Stimulated activated CD4-positive, alpha-beta T cell treated with anti-CD3 and anti-CD28 coated beads, Interleukin-4, amount 100 ng/mL, for 48 hours (primary cell): ENCODE measurements at regions not wholly inside any gene's neighbourhood (a gene's known extent, or its start where the extent isn't known, plus 50 kb on each side); places are given as distances from the start of the nearest gene placed in this dataset.

Source experiments
- DNase-seq, 2 donors: peaks; one replicate each; pipeline ENCODE4 v3.0.0-alpha.2; 2020; ENCODE audit warnings: low read depth in 2 of 2

DNA sequence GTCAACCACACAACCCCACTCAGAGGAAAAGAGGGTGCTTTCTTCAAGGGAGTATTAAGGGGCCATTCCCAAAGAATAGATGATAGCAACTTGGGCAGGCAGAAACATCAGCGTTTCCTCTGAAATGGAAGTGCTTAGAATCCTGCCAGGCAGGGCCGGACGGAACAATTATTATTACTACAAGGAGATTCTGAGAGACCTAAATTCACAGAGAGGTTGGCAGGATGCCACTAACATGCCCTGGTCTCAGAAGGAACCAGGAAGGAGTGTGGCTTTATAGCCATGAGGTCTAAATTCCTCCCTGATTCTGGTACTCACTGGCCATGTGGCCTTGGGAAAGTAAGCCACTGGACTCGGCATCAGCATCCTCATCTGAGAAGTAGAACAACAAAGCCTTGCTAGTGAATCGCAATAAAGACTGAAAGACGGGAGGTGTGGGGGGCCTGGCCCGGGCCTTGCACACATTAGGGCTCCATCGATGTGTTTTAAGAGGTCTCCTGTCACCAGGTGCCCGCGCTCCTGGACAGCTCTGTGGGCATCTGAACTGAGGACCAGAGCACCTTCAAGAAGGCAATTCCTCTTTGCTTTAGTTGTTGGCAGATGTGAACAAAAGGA is 131.5 kb downstream of the OAT start:
- no peak for DNase-seq

DNA sequence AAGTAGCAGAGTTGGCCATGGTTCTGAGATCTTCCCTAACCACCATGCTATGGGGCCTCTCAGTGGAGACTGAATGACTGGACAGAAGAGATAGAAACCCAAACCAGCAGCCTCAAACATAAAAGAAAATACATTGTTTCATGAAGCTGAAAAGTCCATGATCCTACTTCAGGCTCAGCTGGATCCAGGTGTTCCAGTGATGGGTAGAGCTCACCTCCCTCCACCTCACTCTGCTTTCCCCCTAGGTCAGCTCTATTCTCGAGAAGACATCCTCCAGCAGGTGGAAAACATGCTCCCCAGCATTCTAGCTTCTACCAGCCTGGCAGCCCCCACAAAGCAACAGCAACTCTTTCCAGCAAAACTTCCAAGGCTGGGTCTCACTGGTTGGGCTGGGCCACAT is 132.1 kb downstream of the OAT start:
- no peak for DNase-seq

DNA sequence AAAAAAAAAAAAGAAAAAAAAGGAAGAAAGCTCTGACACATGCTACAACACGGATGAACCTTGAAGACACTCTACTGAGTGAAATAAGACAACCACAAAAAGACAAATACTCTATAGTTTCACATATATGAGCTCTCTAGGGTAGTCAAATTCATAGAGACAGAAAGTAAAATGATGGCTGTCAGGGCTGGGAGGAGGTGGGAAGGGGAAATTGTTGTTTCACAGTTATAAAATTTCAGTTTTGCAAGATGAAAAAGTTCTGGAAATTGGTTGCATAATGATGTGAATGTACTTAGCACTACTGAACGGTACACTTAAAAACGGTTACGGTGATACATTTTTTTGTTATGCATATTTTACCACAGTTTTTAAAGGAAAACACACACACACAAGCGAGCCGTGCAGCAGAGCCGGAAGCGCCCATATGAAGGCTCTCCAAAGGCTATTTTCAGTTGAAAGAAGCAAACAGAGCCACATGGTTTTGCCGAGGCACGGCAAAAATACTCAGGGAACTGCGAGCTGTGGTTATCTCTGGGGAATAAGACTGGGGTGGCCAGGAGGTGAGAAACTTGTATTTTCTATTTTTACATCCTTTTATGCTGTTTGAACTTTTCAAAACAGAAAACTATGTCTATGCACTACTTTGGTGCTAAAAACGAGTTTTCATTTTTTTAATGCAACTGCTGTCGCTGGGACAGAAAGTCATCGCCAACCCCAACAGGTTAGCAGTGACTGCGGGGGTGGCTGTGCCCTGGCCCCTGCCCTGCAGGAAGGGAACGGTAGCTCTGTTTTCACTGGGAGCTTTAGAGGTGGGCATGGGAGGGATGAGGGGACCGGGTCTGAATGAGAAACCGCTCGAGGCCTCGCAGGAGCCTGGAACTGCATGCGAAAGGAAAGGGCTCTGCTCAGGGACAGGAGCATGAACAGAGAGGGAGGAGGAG is 132.9 kb downstream of the OAT start:
- no peak for DNase-seq

DNA sequence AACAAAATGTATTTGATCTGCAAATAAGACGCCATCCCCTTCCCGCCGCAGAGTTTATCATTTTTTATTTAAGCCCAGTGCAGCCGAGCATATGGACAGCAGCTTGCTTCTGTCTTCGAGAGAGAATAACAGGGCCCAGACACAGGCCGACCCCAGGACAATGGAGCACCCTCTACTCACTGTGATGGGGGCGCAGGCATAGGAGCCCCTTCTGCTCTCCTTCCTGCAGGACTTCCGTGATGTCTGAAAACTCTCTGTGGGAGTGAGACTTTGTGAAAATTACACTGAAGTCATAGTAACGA is 134.8 kb downstream of the OAT start:
- no peak for DNase-seq

DNA sequence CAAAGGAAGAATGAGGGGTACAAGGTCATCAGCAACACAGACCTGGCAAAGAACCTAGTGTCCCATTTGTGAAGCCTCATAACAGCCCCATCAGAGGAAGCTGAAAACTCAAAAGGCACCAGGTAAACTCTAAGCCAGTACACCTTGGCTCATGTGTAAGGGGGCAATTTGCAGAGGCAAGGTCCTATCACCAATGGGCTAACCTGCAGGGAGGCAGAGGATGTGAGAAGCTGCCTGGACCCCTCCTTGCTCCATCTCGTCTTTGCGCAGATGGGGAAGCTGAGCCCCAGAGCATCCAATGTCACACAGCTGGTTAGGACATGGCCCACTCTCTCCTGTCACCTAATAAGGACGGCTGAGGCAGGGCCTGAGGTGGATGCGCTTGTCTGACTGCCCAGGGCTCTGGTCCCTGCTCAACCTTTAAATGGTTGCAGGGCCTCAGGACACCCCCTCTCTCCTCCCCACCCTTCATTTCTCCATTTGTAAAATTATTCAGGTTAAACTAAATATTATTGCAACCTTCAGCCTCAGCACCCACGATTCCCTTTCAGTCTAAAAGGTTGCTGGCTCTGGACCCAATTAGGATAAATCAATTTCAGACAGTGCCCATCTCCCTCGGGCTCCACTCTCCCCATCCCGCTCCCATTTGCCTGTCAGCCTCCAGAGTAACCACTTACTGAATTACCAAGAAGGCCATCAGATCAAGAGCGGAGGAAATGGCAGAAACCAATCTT is 135.3 kb downstream of the OAT start:
- no peak for DNase-seq

- DNase-seq, result no peak
Observed at GRCh38 chr10:124282326-124282725, 136.4 kb downstream of the OAT start.

- DNase-seq, result no peak
Observed at GRCh38 chr10:124281666-124282065, 137.1 kb downstream of the OAT start.

GRCh38 chr10:124280916-124281315 is 137.8 kb downstream of the OAT start:
- DNase-seq, result no peak

- no peak for DNase-seq
Observed at GRCh38 chr10:124279882-124280281, 138.8 kb downstream of the OAT start.

- no peak for DNase-seq
Observed at GRCh38 chr10:124279298-124279697, 139.4 kb downstream of the OAT start.

DNA sequence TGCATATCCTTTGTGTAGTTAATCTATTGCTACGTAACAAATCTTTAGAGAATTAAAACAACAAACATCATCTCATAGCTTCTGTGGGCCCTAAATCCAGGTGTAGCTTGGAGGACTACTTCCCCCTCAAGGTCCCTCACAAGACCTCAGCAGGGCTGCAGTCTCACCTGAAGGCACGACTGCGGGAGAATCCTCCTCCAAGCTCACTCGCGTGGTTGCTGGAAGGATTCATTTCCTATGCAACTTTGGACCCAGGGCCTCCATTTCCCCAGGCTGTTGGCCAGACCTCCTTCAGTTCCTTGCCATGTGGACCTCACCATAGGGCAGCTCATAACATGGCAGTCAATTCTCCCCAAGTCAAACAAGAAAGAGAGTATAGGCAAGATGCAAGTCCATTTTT is 140.4 kb downstream of the OAT start:
- no peak for DNase-seq

- DNase-seq, result no peak
Observed at GRCh38 chr10:124273141-124273540, 145.6 kb downstream of the OAT start.

DNA sequence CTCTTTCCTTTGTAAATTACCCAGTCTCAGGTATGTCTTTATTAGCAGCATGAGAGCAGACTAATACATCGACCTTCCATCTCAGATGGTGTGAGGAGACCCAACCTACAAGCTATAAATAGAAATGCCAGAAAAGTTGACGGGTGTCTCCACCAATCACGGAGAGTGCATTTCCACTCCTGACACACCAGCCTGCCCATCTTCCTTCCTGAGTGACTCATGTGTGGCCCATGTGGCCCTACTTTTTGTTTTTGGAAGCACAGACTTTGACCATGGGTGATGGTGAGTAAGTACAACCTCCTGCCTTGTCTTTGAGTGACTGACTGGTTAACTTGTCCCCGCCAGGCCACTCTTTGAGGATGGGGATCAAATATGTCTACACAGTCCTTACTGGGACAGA is 147.0 kb downstream of the OAT start:
- no peak for DNase-seq

DNA sequence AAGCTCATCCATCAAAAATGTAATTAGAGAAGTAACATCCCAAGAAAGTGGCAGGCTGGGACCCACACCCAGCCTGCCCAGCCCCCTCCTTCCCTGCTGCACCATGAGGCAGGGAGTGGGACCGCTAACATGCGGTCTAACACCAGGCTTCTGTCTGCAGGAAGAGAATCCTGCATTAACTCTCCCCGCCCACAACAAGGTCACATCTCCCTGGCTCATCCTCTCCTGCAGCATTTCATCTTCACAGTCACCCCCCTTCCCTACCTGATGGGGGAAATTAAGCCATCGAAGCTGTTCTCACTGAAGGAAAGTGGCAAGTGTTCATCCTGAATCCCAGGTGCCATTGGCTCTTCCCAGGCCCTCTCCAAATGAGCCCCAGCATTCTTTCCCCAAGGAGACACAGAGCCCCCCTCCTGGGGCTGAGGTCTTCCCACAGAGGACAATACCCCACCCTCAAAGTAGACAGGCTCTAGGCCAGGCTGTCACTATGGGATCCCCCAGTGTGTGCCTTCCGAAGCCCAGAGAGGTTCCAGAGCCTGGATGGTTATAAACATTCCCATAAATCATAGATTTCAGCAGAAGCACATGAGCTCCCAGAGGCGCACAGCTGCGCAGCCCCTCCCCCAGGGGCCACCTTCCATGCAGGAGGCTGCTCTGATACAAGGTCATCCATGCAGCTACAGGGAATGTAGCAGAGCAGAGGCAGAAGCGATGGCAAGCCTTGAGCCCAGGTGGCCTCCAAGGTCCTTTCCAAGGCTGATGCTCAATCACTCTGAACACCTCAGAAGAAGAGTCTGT is 148.0 kb downstream of the OAT start:
- no peak for DNase-seq

GRCh38 chr10:124268976-124269375 is 149.7 kb downstream of the OAT start:
- DNase-seq, result no peak

- no peak for DNase-seq
Observed at GRCh38 chr10:124267911-124268549, 150.7 kb downstream of the OAT start.

DNA sequence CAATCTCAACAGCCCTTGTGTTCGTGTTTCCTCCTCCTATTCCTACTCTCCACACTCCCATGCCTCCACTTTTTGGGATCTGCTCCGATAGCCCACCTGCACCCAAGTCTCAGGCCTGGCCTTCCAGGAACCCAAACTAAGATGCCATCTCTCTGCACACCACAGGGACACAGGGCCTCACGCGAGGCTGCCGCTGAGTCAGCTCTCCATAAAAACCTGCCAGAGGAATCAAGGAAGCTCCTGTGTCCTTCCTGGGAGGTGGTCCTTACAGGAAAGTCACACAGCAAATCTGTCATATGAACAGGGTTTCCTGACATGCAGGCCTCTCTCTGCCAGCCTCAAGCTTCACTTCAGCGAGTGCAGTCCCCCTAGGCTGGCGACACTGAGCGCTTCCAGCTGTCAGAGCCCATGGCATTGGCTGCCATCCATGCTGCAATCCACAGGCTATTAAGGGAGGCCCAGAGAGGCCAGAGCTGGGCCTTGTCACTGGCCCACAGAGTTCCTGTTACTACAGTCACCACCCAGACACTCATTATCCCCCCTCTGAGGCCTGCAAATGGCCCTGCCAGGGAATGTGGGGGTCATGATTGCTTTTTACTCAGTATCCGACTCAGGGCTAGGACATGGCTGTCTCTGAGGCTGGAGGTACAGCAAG is 151.4 kb downstream of the OAT start:
- DNase-seq, result no peak

DNA sequence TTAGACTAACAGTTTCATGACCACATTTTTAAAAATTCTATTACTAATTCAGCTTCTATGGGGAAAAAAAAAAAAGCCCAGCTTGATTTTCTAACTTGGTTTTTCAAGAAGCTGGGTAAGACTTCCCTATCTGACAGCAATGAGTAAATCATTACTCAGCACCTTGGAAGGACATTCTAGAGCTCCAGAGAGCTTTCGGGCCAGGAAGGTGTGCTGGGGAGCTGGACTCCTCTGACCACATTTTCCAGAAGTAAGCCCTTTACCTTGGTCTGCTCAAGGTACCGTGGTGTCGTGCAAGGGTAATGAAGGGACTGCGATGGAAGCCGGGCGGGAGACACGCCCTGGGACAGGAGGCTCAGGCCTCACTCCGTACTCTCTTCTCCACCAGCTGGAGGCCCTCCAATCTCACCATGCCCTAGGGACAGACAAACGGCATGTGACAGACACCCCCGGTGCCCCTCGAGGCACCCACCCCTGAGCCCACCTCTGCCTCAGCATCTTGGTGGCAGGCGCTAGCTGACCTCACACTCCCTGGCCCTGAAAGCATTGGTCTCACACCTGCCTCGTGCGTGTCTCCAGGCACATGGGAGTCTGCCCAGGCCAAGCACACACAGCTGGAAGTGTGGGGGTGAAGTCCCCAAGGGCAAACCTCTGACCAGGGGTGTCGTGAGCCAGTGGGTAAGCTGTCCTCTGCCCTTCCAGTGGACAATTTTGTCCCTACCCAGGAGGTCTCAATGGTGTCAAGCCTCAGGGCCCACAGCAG is 152.1 kb downstream of the OAT start:
- DNase-seq, result no peak

DNA sequence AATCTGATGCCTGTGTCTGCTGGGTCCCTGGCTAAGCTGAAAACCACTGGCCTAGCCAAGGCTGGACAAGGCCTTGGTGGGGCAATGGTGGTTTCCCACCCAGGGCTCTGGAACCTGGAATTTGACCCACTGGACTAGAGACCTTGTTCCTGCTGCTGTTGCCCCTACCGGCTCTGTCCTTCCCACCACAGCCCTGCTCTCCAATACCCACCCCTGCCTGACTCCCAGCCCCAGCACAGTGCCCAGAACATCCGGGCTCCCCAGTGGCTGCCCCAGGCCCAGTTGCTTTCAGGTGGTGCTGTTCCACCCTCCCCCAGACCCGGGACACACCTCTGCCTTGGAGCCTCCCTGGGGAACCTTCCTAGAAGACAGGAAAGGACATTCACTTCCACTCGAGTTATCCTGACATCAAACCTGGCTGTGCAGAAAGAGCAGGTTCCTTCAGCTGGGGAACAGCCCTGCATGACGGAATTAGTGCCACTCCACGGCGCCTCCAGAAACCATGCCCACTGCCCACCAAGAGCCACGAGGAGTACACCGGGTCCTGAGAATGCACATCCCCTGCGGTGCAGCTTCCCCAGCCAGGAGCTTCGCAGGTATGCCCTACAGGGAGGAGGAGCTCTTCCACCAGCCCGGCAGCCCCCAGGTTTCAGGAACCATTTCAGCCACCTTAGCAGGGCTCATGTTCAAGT is 152.8 kb downstream of the OAT start:
- no peak for DNase-seq

DNA sequence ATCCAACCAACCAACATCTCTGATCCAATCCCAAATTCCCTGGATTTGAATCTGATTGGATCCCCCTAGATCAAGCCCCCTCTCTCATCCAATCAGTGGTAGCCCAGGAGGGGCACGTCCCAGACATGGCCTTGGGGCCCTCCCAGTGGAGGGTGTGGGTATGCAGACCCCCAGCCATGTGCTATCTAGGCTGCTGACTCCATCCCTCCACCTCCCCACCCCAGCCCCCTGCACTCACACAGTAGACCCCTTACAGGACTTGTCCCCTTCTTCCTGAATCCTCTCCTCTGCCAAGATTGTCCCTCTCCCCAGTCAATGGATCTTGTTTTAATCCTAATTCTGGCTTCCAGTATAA is 153.4 kb downstream of the OAT start:
- no peak for DNase-seq
